HG02938 (cell line): ENCODE measurements at regions not wholly inside any gene's neighbourhood (a gene's known extent, or its start where the extent isn't known, plus 50 kb on each side); places are given as distances from the start of the nearest gene placed in this dataset.

Experiments used
- ATAC-seq: cut with Tn5 transposase; IDR thresholded peaks from one replicate; pipeline ENCODE4 v1.9.1; 2021; ENCODE audit warnings: mild to moderate bottlenecking, moderate library complexity; ENCODE audit not compliant: unreplicated experiment

DNA sequence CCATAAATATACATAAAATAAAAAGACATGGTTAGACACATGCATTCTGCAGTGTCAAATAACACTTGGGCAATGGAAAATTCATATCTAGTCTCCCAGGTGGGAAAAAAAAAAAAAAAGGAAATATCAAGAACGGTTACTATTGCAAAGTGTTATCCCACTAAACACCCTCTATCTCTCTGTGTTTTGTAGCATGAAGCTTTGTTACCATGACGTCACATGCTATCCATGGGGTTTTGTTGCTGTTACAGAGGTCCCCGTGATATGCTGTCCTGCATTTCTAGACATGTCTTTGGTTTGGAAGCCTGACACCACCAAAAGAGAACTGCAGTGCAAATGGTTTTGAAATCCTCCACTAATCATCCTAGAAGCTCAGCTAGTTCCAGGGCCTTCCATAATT, 50.7 kb upstream of the TLR3 start:
- no peak for ATAC-seq

- no peak for ATAC-seq
Observed at GRCh38 chr4:186018784-186019183, 50.2 kb upstream of the TLR3 start.
